ENCODE measurements at regions not wholly inside any gene's neighbourhood (a gene's known extent, or its start where the extent isn't known, plus 50 kb on each side); places are given as distances from the start of the nearest gene placed in this dataset.
A peak's percentile ranks its signal among the peaks of the same experiment; 100 is the strongest.

DNA sequence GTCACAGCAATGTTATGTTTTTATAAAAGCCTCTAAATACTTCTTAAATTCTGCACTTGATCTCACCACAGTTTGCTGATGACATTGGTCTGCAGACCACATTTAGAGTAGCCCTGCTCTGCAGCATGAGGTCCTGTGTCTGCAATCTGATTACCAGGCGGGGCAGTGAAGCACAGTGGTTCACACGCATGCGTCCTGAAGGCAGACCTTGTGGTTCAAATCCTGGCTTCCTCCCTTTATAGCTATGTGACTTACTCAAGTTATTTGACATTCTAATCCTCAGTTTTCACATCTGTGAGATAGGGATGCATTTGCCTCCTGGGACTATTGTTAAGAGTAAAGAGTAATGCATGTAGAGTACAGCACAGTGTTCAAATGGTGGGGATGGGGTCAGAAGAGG is 50.3 kb downstream of the BMAL2 start:
- no peak for DNase-seq (ENCODE audit: low spot score)

DNA sequence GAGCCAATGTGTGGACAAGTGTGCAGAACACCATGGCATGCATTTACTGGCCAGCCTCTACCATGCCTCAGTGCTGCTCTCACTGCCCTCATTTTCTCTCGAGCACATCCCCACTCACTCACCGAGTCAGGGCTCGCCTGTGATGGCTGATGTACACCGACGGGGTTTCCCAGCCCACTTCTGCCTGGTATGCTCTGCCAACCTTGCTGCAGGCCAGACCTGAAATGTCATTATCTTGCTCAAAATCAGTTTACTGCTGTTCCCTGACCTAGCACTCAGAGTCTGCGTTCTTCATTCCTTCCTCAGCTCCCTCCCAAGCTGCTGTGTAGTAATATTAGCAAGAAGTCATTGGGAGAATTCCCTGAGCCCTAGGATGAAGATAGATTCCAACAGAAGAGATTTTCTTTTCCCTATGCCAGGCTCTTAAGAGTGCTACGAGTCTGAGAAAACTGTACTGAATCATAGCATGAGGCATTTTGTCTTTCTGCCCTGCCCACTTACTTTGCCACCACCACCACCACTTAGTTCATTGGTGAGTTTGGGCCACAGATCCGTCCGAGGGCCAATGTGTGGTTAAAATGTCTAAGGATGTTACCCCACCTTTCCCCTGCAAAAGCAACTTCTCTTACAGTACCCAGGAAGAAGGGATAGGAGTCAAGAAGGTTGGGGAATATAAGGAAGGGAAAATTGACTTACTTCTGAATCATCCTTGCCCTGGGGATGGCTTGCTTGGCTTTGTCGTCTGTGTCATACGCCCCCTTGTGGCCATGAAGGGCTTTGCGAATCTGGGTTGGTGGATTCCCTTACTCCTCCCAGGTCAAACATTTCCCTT is 51.0 kb downstream of the BMAL2 start:
- DNase-seq (ENCODE audit: low spot score), result peak; percentile 45

DNA sequence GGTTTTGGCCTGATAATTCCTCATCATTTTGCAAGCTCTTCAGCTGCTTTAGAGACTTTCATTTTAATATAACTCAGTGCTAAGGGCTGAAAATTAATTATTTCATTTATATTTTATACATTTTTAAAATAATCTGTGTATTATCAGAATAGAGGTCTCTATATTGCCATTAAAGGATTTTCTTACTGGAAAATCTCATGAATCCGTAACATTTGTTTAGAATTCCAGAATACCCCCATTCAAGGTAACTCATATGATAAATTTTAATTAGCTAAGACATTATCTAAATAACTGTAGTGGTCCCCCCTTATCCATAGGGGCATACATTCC is 51.6 kb downstream of the BMAL2 start:
- no peak for DNase-seq (ENCODE audit: low spot score)

DNA sequence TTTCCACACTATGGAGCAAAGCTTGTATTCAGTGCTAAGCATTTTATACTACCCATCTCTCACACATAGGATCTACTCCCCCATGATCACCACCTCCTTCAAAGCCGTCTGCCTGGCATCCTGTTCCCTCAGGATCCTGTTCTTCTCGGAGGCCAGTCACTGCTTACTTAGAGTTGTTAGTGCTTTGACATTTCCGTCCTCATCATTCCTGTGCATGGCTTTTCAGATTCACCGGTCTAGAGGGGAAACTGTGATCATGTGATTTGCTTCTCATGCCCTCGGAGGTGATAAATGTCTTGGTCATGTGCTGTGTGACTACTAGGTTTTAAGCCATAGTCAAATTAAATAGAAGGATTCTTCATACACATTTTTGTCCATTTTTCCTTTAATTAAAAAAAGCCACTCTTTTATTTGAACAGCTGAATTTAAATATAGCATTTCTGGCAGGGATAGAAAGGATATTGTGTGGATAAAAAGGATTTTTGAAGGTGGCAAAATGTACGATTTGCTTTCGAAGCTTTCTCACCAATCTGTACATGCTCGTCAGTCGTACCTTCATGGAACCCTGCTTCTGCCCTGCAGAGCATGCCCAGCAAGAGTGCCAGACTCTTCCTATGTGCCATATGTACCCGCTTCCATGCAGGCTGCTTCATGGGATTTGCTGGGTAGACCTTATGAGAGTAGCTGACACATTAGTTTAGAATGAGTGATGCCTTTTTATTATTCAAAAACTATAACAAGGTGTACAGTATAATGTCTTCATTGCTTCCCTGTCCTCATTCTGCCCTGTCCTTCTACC is 53.3 kb downstream of the BMAL2 start:
- DNase-seq (ENCODE audit: low spot score), result no peak

DNA sequence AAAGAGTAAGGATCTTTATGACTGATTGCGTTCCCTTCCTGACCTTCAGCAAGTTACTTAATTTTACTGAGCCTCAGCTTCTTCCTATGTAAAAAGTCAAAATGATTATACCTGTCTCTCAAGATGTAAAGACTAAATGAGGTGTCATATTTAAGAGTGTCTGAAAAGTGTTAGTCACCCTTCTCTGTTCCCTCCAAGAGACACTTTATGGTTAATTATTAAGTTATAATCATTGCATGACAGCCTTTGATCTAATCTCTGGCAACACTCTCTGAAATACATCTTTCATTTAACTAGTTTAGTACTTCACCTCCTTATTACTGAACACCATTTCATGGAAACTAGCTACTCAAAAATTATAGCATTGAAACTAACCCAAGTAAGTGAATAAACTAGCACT is 54.8 kb downstream of the BMAL2 start:
- DNase-seq (ENCODE audit: low spot score), result no peak

DNA sequence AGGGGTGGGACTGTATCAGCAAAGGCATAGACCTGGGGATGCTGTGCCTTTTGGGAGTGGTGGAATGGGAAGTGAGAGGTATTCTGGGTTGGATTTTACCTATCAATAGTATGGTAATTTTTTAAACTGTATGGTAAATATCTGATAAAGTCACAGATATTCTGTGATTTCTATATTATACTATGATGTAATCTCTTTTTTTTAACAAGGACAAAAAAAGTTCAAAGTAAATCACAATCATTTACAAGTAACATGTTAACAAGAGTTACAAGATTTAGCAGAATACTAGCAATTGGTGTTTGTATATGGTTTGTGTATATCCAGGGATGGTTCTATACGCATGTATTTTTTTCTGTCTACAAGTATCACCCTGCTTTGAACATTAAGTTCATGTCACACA is 56.0 kb downstream of the BMAL2 start:
- no peak for DNase-seq (ENCODE audit: low spot score)

DNA sequence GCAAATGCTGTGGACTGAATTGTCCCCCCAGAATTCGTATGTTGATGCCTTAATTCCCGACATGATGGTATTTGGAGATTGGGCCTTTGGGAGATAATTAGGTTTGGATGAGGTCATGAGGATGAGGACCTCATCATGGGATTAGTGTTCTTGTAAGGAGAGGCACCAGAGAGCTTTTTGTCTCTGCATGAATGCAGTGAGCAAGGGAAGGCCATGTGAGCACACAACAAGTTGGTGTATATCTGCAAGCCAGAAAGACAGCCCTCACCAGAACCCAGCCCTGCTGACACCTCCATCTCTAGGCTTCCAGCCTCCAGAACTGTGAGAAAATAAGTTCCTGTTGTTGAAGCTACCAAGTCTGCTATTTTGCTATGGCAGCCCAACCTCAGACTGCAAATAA is 51.9 kb upstream of the SMCO2 start:
- DNase-seq (ENCODE audit: low spot score), result no peak

DNA sequence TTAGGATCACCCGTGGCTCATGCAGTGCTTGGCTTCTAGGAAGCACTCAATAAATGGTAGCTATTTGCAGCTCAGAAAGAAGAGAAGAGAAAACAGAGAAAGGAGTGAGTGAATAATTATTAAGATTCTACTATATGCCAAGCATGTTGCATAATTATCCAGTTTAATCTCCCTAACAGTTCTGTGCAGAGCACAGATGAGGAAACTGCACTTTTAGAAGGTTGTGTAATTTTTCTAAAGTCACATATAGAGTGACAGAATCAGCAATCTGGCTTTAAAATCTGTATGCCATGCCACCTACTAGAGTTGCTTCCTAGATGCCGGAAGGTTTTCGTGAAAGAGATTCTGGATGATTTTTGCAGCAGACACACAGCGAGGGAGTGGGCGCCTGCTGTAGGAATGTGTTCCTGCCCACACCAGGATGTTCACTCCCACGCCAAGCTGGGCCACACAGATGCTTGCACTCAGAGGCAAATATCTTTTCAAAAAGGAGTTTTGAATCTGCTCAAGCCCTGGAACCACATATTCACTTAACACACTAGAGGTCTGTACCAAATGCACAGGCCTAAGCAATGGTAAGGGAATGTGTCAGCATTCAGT is 50.2 kb upstream of the SMCO2 start:
- DNase-seq (ENCODE audit: low spot score), result no peak

Measured in pons (tissue), 1 donor.